Fibroblast of peridontal ligament (primary cell): ENCODE measurements at regions not wholly inside any gene's neighbourhood (a gene's known extent, or its start where the extent isn't known, plus 50 kb on each side); places are given as distances from the start of the nearest gene placed in this dataset.

ENCODE experiments used
- DNase-seq: peaks from one replicate; pipeline ENCODE4 v3.0.0-alpha.2; 2010; ENCODE audit errors: extremely low read depth

DNA sequence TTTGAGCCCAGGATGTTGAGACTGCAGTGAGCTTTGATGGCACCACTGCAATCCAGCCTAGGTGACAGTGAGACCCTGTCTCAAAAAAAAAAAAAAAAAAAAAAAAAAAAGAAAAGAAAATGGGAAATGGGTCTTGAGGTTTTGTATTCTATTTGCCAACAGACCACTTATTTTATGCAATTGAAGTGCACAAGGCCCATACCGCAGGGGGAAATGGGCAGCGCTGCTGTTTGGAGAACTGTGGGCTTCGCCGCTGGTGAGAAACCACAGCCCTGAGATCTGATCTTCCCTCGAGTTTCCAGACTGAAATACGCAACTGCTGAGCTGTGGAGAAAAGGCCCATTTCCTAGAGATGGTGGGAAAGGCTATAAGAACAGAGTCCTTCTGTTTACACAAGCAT is 512.0 kb downstream of the TCERG1L start:
- DNase-seq, result no peak

DNA sequence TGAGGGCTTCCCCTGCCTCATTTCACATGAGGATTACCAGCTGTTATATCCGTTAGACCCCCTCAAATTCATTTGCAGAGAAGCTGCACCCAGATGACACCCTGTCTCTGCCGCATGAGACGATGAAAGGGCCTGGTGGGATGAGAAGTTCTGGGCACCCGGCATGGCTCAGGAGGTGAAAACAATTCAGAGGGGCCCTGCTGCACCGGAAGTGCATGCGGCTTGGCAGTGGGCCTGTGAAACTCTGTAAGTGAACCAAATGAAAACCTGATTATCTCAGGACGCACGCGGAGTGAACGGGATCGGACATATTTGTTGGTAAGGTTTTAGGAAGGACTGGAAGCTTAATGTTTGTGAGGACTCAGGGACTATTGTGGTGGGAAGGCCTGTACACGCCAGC is 511.2 kb downstream of the TCERG1L start:
- DNase-seq, result no peak

GRCh38 chr10:130801276-130801675 is 510.2 kb downstream of the TCERG1L start:
- DNase-seq, result no peak

DNA sequence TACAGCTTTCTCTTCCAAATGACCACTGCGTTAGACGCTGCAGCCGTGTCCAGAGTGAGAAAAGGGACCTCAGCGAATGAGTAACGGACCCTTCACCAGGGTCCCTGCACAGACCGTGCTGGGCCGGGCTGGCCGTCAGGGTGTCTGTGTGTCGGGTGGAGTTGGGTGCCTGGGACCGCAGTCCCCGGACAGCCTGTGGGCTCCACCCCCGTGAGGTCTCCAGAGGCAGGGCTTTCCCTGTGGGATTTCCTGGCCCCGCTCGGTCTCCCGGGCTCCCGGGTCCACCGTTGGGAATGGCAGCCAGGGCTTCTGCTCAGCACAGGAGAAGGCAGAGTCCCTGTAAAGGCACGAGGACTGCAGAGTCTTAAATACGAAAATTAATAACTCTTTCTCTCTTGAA is 509.7 kb downstream of the TCERG1L start:
- DNase-seq, result no peak

- DNase-seq, result no peak
Observed at GRCh38 chr10:130802301-130802700, 509.2 kb downstream of the TCERG1L start.

DNA sequence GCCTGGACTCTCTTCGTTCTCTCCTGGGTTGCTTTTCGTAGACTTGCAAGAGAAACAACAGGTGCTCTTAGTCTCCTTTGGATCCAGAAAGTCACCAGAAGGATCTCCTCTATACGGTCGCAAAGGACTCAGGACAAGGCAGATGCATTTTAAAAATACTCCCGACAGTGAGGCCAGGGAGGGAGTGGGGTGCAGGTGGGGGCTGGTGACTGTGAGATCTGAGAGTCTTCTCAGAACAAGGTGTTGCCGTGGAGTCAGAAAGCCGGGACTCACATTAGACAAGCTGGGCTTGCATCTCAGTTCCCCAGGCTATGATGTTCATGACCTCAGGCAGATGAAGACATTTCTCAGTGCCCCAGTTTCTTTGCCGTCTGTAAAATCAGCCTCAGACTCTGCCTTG is 507.2 kb downstream of the TCERG1L start:
- DNase-seq, result no peak

DNA sequence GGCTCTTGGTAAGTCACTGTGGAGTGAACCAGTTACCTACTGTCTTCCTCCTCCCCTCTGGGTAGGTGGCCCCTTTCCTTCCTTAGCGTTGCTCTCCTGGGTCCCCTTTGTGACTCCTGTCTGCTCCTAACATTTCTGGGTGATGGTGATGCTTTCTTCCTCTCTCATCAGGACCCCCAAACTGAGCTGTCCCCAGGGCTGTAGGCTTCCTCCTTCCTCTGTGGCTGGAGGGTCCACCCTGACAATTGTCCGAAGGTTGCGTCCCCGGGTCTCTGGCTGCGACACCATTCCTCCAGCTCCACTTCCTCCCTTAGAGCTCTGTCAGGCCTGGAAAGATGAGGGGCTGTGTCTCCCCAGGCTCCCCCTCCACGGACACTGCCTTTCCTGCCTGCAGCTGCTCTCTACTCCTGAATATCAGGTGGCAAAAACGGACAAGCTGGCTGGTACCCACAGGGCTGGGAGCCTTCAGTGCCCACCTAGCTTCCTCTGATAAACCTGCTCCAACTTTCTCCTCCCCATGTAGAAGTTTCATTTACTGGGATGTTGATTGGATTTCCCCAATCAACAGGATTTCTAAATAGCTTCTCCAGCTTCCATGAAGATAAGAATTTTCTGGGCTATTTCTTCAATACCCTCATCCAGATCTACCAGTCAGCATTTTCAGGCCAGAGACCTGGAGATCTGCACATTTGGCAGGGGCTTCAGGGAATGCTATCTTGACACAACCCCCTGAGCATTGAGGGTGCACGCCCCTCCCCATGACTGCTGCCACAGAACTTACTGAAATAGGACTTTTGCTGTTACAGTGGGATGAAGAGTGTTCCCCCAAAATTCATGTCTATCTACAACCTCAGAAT is 506.5 kb downstream of the TCERG1L start:
- DNase-seq, result no peak

- no peak for DNase-seq
Observed at GRCh38 chr10:130805635-130806030, 505.9 kb downstream of the TCERG1L start.

DNA sequence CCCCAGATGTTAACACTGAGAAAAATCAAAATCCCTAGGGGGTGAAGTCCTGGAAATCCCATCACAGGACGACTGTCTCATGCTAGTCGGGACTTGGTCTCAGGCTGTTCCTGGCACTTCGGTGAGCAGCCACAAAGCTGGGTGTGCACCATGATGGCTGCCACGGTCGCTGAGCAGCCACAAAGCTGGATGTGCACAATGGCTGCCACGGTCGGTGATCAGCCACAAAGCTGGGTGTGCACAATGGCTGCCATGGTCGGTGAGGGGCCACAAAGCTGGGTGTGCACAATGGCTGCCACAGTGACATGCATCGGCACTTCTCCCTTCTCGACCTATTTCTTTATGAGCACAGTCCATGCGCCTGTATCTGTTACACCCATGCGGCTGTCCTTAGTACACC is 505.1 kb downstream of the TCERG1L start:
- no peak for DNase-seq

- DNase-seq, result no peak
Observed at GRCh38 chr10:130807096-130807495, 504.4 kb downstream of the TCERG1L start.

DNA sequence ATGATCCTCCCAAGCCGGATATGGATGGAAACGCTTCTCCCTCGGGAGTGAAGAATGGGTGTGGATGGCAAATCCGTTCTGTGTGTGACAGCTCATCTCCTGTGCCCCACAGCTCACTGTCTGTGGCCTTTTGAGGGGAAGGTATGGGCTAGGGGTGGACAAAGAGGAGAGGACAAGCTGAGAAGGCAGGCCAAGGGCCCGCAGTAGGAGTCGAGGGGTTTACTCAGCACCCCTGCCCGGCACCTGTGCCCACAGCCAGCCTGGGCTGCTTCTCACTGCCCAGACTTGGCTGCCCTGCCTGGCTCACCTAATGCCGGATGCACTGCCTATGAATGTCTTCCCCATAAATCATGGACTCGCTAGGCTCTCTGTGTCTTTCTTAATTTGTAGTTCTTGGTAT is 503.8 kb downstream of the TCERG1L start:
- DNase-seq, result no peak

DNA sequence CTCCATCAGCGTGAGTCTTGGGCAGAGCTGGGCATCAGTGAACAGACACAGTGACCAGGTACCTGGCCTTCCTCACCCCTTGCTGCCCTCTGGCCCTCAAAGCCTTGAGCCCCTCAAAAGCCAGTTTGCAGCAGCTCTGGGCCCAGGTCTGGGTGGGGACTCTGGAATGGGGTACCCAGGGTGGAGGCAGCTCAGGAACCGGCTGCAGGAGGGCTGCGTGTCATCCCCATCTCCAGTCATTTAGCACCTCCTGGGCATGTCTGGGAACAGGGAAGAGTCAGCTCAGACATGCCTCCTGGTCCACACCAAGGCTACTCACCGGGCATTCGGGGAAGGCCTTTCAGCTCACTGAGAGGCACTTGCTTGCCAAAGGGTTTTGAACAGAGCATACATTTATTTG is 503.3 kb downstream of the TCERG1L start:
- DNase-seq, result no peak

DNA sequence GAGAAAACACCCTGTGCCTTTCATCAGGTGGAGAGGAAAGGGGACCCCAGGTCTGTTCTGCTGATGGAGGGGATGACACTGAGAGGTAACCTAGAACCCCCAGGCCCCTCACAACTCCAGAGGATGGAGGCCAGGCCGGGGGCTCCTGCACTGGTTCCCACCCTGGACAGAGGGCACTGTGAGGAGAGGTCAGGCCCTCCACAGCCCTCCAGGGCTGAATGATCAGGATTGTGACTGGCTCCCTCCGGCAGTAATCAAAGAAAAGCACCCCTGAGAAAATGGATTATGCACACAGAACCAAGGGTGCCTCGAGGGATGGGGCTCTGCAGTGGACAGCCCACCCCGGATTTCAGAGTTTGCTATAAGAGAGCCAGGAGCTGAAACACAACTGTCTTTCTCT is 502.8 kb downstream of the TCERG1L start:
- DNase-seq, result no peak

GRCh38 chr10:130809181-130809580 is 502.3 kb downstream of the TCERG1L start:
- DNase-seq, result no peak

DNA sequence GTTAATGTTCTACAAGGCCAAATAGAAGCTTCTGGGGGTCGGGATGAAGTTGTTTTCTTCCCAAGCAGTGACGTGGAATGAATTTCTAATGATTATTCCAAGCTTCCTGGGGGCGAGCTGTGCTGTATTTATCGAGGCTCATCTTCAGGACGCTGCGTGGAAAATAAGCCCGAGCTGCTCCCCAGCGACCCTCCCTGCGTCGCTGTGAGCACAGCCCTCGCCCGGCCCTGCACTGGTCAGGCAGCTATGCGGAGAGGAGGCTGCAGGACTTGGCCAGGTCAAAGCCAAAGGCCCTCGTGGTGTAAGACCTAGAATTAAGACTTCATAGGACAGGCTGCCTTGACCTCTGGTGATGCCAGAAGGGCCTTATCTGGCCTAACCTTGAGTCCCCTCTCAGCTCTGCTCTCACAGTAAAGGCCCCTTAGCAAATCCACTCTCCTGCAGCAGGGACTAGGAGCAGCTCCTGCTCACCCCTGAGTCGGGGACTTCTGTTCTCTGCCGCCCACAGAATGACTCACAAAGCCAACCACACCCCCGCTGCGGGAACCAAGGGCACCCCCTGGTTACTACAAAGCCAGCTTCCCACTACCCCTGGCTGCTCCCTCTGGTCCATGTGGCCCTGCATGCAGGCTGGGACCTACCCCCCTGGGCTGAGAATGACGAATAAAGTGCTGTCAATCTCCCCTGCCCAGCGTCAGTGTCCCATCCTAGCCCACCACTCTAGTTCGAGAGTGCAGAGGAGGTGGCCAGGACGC is 501.6 kb downstream of the TCERG1L start:
- DNase-seq, result no peak

GRCh38 chr10:130810856-130811255 is 500.7 kb downstream of the TCERG1L start:
- DNase-seq, result no peak

- DNase-seq, result no peak
Observed at GRCh38 chr10:130812381-130813148, 499.0 kb downstream of the TCERG1L start.

DNA sequence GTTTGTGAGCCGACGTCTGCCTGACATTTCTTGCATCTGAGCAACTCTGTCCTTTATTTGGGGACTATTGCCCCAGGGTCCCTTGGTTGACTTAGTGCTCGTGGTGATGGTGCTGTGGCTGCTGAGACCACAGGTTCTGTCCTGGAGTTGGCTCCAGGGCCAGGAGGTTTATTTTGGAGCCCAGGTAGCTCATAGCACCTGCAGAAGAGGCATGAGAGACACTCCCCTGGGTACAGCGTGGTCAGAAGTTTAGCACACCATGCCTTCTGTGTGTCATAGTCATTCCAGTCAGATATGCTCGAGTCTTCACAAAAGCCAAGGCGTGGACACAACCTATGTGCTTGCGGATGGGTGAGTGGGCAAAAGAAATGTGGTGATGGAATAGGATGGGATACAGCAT is 496.9 kb downstream of the TCERG1L start:
- no peak for DNase-seq

GRCh38 chr10:130816116-130816901 is 495.2 kb downstream of the TCERG1L start:
- DNase-seq, result no peak

GRCh38 chr10:130817046-130817624 is 494.4 kb downstream of the TCERG1L start:
- DNase-seq, result no peak

DNA sequence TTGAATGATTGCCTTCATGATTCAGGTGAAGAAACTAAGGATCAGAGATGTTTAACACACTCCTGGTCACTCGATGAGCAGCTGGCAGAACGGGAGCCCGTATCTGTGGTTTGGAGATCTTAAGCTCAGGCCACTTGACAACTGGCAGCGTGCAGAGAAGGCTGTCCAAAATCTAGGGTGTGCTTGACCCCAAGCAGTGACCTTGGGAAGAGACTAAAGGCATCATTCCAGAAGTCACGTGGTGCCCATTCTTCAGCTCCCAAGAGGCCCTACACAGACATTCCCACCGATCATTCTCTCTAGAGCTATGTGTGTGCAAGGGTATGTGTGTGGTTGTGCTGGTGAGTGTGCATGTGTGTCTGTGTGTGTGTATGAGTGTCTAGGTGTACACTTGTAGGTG is 493.8 kb downstream of the TCERG1L start:
- DNase-seq, result no peak
